DOHH2 (cell line): ENCODE measurements at regions not wholly inside any gene's neighbourhood (a gene's known extent, or its start where the extent isn't known, plus 50 kb on each side); places are given as distances from the start of the nearest gene placed in this dataset.
"Not testable (repeated sequence)": the region's sequence is repeated elsewhere in the genome, so short reads cannot be mapped to it uniquely, and the experiment has no call there.

Source experiments
- H3F3A ChIP-seq: fragments of 200-600 bp; sonication (generic), shearing (Covaris generic); 2 replicates; pipeline ENCODE4 v1.6.0; 2016; ENCODE audit warnings: antibody characterized with exemption, mild to moderate bottlenecking; ENCODE audit not compliant: control insufficient read depth, insufficient read depth
- H3K27ac ChIP-seq: fragments of 200-600 bp; sonication (generic); 2 replicates; pipeline ENCODE4 v1.5.1; 2014; ENCODE audit warnings: low read depth, mild to moderate bottlenecking, low read length, moderate library complexity
- H3K27me3 ChIP-seq: fragments of 200-600 bp; sonication (generic); 2 replicates; pipeline ENCODE4 v1.6.1; 2014; ENCODE audit warnings: mild to moderate bottlenecking, low read length, mixed read lengths; ENCODE audit not compliant: control insufficient read depth
- H3K36me3 ChIP-seq: fragments of 200-600 bp; sonication (generic); 2 replicates; pipeline ENCODE4 v1.6.1; 2014; ENCODE audit warnings: mild to moderate bottlenecking, low read length, moderate library complexity, mixed read lengths; ENCODE audit not compliant: control insufficient read depth
- H3K4me1 ChIP-seq: fragments of 200-600 bp; sonication (generic); 2 replicates; pipeline ENCODE4 v1.6.1; 2014; ENCODE audit warnings: mild to moderate bottlenecking, low read length, mixed read lengths; ENCODE audit not compliant: control insufficient read depth
- H3K4me2 ChIP-seq: fragments of 200-600 bp; sonication (generic); 2 replicates; pipeline ENCODE4 v1.6.0; 2014; ENCODE audit warnings: mild to moderate bottlenecking, low read length, moderate library complexity
- H3K4me3 ChIP-seq: fragments of 200-600 bp; sonication (generic); 2 replicates; pipeline ENCODE4 v1.5.1; 2014; ENCODE audit warnings: mild to moderate bottlenecking, low read length, mixed read lengths
- H3K79me2 ChIP-seq: fragments of 200-600 bp; sonication (generic); 2 replicates; pipeline ENCODE4 v1.6.1; 2014; ENCODE audit warnings: mild to moderate bottlenecking, low read length, mixed read lengths; ENCODE audit not compliant: control insufficient read depth
- H3K9me2 ChIP-seq: fragments of 200-600 bp; sonication (generic); replicated peaks from 2 replicates; pipeline ENCODE4 v1.6.1; 2014; ENCODE audit warnings: mild to moderate bottlenecking, low read length, mixed read lengths; ENCODE audit not compliant: control insufficient read depth
- H3K9me3 ChIP-seq: fragments of 200-600 bp; sonication (generic); 2 replicates; pipeline ENCODE4 v1.6.1; 2014; ENCODE audit warnings: antibody characterized with exemption, low read length, mixed read lengths; ENCODE audit not compliant: control insufficient read depth, insufficient read depth
- H4K20me1 ChIP-seq: fragments of 200-600 bp; sonication (generic); 2 replicates; pipeline ENCODE4 v1.6.0; 2014; ENCODE audit warnings: low read depth, mild to moderate bottlenecking, antibody characterized with exemption, low read length, moderate library complexity; ENCODE audit not compliant: control insufficient read depth, insufficient read depth
- CTCF ChIP-seq: fragments of 200-600 bp; sonication (generic); IDR thresholded peaks from one replicate; pipeline ENCODE4 v1.5.1; 2014; ENCODE audit warnings: antibody characterized with exemption, mild to moderate bottlenecking, low read depth, low read length; ENCODE audit not compliant: poor library complexity, severe bottlenecking
- EZH2phosphoT487 ChIP-seq: fragments of 200-600 bp; sonication (generic); IDR thresholded peaks from 2 replicates; pipeline ENCODE4 v1.6.1; 2017; ENCODE audit warnings: borderline replicate concordance, mild to moderate bottlenecking, antibody characterized with exemption, low read length, moderate library complexity, mixed read lengths

GRCh38 chr4:84258905-84259830, 239.9 kb downstream of the NKX6-1 start:
- no peaks in the 10 kb centered on the region for H3K9me2 ChIP-seq
- peaks cover 7% of the 10 kb centered on the region for H3K4me1 ChIP-seq
- H3K27ac ChIP-seq: no peak overlapping the region
- H3K79me2 ChIP-seq: no peaks in the 10 kb centered on the region
- no peak overlapping the region for H3K4me3 ChIP-seq
- TF ChIP-seq EZH2phosphoT487 (no peak), CTCF (peak; percentile 76)
- no peaks in the 10 kb centered on the region for H3F3A ChIP-seq
- no peaks in the 10 kb centered on the region for H3K36me3 ChIP-seq
- no peaks in the 10 kb centered on the region for H4K20me1 ChIP-seq
- no peak overlapping the region for H3K4me2 ChIP-seq
- H3K9me3 ChIP-seq: no peaks in the 10 kb centered on the region
- H3K27me3 ChIP-seq: no peaks in the 10 kb centered on the region

- H3K27ac ChIP-seq: no peak overlapping the region
- H4K20me1 ChIP-seq: no peaks in the 10 kb centered on the region
- TF ChIP-seq EZH2phosphoT487 (no peak), CTCF (no peak)
- no peaks in the 10 kb centered on the region for H3K9me3 ChIP-seq
- no peaks in the 10 kb centered on the region for H3K4me1 ChIP-seq
- no peaks in the 10 kb centered on the region for H3K36me3 ChIP-seq
- H3K4me3 ChIP-seq: no peak overlapping the region
- no peaks in the 10 kb centered on the region for H3K79me2 ChIP-seq
- H3K4me2 ChIP-seq: no peak overlapping the region
- H3F3A ChIP-seq: no peaks in the 10 kb centered on the region
- no peaks in the 10 kb centered on the region for H3K9me2 ChIP-seq
- H3K27me3 ChIP-seq: no peaks in the 10 kb centered on the region
Observed at GRCh38 chr4:84254537-84254936, 244.6 kb downstream of the NKX6-1 start.

- H3K4me2 ChIP-seq: no peak overlapping the region
- H3F3A ChIP-seq: no peaks in the 10 kb centered on the region
- TF ChIP-seq CTCF (no peak), EZH2phosphoT487 (no peak)
- no peaks in the 10 kb centered on the region for H3K4me1 ChIP-seq
- no peaks in the 10 kb centered on the region for H3K9me2 ChIP-seq
- no peak overlapping the region for H3K27ac ChIP-seq
- no peaks in the 10 kb centered on the region for H3K79me2 ChIP-seq
- H3K9me3 ChIP-seq: no peaks in the 10 kb centered on the region
- H3K36me3 ChIP-seq: no peaks in the 10 kb centered on the region
- H3K27me3 ChIP-seq: no peaks in the 10 kb centered on the region
- no peak overlapping the region for H3K4me3 ChIP-seq
- H4K20me1 ChIP-seq: no peaks in the 10 kb centered on the region
Observed at GRCh38 chr4:84249521-84249920, 249.6 kb downstream of the NKX6-1 start.

GRCh38 chr4:84245042-84245441, 254.1 kb downstream of the NKX6-1 start:
- not testable (repeated sequence) for H3K9me3 ChIP-seq, H3F3A ChIP-seq, H3K36me3 ChIP-seq, H3K4me2 ChIP-seq, H3K4me3 ChIP-seq, H3K9me2 ChIP-seq, H4K20me1 ChIP-seq, H3K4me1 ChIP-seq, H3K79me2 ChIP-seq, H3K27ac ChIP-seq, H3K27me3 ChIP-seq

- not testable (repeated sequence) for H3K36me3 ChIP-seq, H3K9me2 ChIP-seq, H3K27me3 ChIP-seq, H3K9me3 ChIP-seq, H4K20me1 ChIP-seq, H3K27ac ChIP-seq, H3K4me3 ChIP-seq, H3K4me1 ChIP-seq, H3K4me2 ChIP-seq, H3K79me2 ChIP-seq, H3F3A ChIP-seq
Observed at GRCh38 chr4:84244346-84244801, 254.7 kb downstream of the NKX6-1 start.
